Stimulated activated CD4-positive, alpha-beta T cell treated with anti-CD3 and anti-CD28 coated beads, Interleukin-12 subunit alpha, Interleukin-12 subunit beta, amount 100 ng/mL, for 48 hours (primary cell): ENCODE measurements at regions not wholly inside any gene's neighbourhood (a gene's known extent, or its start where the extent isn't known, plus 50 kb on each side); places are given as distances from the start of the nearest gene placed in this dataset.
"Not testable (repeated sequence)": the region's sequence is repeated elsewhere in the genome, so short reads cannot be mapped to it uniquely, and the experiment has no call there.

Experiments used
- DNase-seq, 3 donors: peaks; one replicate each; pipeline ENCODE4 v3.0.0-alpha.2; 2020; ENCODE audit warnings: low read depth in 2 of 3, low spot score in 1 of 3

DNA sequence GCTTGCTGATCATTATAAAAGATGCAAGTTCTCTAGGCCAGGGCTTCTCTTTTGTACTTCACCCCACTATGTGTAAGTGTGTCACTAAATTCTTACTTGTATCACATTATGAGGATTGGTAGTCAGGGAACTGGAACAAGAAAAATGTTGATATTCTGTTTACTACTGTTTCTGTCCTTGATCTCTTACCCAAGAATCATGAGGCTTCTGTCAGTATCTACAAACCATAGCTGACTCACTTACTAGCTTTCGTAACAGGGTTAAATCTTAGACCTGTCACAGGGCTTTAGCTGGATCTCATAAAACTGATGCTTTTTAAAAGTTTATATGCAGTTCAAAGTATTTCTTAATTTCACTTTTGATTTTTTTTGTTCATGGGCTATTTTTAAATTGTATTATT, 681.2 kb downstream of the PLPP3 start:
- no peak for DNase-seq

DNA sequence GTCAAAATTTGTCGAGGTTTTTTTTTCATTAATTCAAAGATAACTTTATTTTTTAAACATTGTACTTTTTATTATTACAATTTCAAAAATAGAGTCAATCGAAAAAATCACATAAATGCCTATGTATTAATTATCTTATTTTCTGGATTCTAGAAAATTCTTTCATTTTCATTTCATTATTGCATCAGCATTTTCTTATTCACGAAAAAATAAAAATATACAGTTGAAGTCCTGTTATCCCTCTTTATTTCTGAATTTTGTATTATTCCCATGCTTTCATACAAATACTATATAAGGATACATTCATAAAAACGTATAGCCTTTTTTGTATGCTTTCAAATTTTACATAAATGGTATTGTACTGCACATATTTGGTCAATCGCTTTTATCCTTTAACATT, 681.0 kb upstream of the USP24 start:
- DNase-seq: no peak

DNA sequence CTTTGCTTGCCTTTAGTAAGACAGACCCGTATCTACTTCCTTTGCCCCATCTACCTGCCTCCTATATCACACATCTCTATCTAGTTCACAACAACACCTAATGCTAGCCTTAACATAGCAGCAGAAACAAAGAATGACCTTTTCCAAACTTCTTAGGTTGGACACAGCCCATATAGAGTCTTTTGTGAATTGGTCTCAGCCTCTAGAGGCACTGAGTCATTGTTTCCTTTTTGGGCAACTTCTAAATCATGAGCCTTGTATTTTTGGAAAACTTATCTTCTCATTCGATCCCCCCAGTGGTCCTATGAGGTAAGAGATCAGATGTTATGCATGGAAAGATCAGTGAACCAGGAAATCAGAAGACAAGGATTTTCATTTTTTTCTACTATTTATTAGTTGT, 679.4 kb upstream of the USP24 start:
- DNase-seq: no peak

DNA sequence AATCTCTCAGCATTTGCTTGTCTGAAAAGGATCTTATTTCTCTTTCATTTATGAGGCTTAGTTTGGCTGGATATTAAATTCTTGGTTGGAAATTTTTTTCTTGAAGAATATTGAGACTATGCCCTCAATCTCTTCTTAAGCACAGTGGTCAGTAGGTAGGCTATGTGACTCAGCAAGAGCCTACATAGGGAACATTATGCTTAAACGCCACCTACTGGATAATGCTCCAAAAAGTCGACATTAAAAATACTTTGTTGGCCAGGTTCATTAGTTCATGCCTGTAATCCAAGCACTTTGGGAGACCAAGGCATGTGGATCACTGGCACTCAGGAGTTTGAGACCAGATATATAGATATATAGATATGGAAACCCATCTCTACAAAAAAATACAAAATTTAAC, 678.0 kb upstream of the USP24 start:
- no peak for DNase-seq

DNA sequence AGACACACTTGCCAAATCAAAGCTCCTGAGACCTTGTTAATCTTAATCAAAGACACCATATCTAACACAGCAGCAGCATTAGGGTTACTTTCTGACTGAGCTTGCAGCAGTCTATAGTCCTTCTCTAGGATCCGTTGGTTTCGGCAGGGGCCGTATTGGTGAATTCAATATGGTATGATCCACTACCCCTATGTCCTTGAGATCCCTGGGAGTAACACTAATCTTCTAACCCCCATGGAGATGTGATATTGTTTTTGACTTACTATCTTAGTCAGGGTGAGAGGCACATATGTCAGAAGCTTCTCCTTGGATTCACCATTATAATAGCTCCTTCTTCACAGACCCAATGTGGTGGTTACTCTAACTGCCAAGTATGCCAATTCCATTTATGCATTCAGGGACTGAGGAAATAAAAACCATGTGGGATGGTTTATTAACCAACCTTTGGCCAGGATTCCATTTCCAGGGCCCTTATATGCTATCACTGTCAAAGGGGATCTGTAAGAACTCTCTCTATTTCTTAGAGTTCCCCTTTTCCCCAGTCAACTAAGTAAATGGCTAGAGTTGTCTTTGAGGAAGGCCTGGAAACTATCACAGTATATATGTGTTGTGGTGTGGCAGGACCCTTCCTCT, 673.6 kb upstream of the USP24 start:
- DNase-seq: no peak

DNA sequence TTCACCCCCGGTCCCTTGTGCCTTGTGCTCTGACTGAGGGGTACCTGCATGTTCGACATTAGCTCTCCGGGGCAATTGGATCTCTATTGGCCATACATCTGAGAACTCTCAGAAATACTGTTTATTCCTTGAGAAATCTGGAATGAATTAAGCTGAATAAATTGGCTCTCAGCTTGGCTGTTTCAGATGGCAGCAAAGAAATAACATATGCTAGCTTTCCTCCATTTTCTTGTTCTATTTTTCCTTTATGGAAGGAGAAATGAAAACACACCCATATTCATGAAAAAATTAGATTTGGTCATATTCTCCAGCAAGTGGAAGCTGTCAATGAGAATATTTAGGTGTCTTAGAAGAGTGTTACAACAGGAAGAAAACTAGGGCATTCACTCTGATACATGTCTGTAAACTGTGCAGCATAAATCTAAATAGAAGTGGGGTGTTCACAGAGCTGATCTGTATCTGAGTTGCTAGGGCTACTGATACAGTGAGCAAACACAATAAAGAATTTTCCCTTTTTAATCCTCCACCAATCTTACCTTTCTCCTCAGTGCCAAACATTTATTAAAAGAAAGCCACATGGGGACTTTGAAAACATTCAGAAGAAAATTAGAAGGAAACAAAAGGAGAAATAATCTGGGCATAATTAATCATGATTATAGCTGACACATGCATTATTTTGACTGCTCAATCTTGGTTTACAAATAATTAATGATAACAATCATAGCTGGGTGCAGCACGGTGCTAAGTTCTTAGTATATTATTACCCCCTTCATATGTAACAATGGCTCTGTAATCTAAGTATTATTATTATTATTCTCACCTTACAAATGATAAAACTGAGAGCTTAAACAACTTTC, 671.9 kb upstream of the USP24 start:
- no peak for DNase-seq

DNA sequence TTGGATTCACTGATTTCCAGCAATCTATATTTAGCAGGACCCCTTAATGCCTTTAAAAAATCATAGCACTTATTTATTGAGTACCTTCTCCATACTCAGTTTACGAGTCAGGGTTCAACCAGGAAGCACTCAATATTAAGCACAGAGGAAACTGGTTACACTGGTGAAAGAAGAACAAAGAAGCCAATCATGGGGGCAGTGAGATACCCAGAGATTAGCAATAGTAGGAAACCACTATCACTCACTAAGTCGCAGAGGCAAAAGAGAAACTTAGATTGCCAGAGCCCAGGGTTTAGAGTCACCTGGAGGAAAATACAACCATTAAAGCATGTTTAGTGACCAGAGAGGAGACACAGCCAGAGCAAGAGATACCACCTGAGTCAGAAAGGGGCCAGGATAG, 670.5 kb upstream of the USP24 start:
- no peak for DNase-seq

DNA sequence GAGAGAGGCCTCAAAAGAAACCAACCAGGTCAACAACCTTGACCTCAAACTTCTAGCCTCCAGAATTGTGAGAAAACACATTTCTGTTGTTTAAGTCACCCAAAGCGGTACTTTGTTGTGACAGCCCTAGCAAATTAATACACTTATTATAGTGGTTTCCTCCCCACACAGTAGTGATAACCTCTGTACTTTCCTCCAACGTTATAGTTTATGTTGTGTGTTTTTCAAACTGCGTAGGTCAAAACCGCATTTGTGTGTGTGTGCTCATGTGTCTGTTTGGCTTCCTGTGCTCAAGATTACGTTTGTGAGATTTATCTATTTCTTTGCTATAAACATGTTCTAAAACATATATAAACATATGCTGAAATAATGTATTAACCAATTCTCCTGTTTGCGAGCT, 667.8 kb upstream of the USP24 start:
- DNase-seq: no peak

DNA sequence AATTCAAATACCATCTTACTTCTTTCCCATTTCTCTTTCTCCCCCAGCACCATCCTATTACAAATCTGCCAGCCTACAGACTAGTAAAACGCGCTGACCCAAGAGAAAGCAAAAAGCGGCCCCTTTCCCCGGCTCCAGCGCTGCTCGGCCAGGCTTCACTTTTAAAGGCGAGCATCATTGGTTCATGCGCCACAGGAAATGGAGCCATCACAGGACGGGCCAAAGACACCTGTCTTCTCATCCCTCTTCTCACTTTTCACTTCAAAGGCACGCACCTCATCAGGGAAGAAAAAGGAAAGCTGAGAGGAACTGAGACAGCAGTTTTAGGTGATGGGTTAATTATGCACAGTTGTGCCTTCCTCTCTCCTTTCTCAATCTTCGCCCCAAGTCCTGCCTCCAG, 664.2 kb upstream of the USP24 start:
- no peak for DNase-seq

DNA sequence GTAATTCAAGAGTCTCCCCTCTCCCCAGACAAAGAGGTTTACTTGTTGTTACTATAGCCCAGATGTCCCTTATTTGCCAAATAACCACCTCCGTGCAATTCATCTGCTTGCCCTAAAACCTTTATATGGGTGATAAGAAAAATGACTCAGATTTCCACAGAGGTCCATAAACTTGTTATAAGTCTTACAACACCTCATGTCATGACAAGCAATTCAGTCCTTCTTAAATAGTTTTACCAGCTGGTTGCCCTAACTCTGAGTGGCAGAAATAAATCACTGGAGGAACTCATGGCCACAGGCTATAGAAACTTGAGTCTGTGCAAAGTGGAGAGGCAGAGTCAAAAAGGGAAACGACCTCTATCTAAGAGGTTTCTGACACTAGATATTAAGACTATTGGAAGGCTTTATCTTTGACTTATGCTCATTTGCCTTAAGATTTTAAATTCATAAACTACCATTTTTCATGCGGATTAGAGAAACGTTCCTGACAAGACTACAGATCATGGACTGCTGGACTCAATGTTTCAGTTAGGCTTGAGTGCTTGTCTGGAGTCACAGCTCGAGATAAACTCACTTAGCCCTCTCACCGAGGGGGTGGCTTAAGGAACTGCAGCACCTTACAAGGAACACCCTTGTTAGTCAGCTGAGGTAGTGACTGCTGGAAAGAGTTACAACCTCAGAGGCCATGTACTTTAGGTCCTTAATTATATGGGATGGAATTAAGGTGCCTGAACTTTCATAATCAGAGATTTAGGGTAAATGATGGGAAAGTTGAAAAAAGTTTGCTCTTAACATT, 662.5 kb upstream of the USP24 start:
- DNase-seq: no peak

DNA sequence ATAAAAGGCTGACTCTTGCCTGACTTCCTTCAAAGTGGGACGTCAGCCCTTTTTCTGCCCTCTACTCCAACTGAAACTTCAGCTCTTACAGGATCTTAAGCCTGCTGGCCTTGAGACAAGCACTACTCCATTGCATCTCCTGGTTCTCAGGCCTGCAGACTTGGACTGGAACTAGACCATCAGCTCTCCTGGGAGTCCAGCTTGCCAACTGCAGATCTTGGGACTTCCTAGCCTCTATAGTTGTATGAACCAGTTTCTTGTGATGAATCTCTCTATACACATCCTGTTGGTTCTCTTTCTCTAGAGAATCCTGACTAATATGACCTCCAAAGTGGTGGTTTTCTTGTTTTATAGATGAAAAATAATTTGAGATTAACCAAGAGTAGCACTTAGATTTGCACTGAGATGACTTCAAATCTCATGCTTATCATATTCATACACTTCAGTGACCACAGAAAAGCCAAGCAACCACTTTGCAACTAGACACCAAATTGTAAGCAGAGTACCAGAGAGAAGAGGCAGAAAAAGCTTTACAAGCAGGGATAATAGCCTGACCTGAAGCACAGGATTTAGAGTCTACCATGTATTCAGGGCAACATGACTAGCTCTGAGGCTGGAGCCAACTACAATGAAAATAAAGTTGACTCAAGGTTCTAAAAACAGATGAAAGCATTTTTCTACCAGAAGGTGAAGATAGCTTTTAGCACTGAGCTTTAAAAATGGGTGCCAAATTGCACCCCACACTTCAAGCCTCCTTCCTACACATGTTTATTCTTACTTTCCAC, 661.3 kb upstream of the USP24 start:
- DNase-seq: no peak

DNA sequence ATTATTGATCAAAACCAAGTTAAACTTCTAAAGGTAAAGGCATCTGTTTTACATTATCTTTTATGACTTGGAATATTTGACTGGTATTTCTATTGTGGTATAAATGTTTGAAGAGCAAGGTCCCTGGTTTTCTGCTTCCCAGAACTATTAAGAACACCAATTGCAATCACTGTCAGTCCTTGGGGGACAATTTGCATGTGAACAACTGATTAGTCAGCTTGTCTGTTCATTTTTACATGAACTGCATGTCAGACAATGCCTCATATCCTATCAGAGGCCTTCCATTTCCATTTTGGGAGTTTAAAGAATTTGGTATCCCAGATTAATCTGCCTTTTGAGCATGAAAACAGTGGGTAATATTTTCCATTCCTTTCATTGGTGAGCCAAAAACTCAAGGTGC, 654.9 kb upstream of the USP24 start:
- DNase-seq: no peak

DNA sequence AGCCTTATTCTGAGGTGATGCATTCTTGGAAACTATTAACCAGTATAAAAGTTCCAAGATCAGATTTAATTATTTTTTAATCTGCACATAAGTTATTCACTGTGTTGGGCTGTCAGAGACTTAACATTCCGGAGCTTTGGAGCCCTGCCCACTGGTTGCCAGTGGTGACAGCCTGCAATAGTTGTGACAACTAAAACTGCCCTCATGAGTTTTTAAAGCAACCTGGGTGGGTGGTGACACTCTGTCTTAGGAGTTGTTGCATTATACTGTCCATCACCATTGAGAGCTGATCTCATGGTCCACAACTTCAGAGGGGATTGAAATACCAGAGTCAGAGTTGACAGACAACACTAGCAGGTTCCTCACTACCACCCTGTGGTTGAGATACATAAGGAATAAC, 653.9 kb upstream of the USP24 start:
- DNase-seq: no peak

DNA sequence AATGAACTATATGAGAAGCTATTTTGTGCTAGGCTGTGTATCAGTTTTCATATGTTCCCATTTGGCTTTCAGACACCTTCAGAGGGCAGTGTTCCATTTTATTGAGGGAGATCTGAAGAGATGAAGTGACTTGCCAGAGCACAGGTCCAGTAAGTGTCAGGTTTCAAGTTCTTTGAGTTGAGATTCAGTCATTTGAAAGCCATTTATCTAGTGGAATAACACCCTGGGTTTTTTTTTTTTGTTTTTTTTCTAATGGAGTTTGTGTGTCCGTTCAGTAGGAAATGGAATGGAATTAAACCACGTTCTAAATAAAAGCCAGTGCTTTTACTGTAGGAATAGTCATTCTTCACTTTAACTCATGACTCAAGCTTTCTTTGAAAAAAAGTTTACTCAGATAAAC, 652.9 kb upstream of the USP24 start:
- no peak for DNase-seq

DNA sequence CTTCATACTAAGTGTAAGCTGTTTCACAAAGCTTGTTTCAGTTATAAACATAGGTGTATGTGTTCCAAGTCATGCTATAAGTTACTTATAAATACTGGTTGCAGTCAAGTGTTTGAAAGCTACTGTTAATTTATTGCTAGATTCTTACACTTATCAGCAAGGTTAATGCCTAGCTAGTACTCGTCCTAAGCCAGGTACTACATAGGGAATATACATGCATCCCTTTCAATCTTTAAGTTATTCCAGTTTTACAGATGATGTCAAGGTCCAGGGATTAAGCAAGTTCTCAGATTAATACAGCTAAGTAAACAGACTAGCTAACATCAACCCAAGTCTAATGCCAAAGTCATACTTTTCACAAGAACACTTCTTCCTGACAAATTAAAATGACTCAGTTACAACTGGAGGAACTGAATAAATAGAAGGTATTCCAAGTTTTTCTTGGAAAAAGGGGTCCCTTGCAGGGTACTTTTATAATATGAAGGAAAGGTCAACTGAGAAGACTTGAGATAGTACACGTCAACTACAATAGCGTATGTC, 652.2 kb upstream of the USP24 start:
- DNase-seq: no peak

DNA sequence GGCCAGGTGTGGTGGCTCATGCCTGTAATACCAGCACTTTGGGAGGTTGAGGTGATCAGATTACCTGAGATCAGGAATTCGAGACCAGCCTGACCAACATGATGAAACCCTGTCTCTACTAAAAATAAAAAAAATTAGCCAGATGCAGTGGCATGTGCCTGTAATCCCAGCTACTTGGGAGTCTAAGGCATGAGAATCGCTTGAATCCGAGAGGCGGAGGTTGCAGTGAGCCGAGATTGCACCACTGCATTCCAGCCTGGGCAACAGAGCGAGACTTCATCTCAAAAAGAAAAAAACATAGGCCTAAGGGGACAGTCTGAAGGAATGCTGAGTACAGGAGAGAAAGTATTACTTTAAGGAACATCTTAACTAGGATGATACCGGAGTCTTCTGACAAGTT, 650.6 kb upstream of the USP24 start:
- DNase-seq: not testable (repeated sequence)

DNA sequence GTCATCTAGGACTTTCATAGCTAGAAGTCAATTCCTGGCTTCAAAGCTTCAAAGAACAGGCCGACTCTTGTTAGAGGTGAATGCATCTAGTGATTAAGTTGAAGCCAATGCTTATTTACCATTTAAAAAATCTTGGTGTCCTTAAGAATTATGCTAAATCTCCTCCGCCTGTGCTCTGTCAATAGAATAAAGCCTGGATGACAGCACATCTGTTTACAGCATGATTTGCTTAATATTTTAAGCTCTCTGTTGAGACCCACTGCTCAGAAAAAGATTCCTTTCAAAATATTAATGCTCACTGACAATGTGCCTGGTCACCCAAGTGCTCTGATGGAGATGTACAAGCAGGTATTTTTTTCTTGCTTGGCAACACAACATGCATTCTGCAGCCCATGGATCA, 649.1 kb upstream of the USP24 start:
- no peak for DNase-seq

DNA sequence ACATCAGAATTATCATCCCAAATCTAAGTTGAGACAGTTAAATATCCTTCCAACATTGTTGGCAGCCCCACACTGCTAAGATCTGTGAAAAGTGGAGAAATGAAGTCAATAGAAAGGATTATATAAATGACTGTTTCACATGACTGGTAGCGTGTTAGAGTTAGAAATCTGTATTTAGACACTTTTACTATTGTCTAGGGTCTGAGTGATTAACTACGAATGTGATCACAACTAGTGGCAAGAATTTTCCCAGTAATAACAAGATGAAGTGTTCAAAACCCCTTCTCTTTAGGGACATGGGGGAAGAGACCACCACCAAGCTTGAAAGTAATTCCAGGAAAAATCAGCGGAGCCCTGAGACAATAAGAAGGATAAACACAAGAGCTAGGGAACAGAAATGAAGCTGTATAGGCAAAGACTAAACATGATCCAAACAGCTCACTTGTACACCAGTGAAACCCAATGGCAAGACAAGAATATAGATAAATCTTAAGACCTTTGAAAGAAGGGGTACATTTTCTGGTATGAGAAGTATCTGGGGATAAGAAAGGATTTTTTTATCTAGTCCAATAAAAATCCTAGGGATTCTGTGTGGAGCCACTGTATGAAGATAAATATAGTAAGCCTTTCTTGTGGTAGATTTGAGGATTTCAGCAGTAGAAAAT, 646.6 kb upstream of the USP24 start:
- DNase-seq: no peak

DNA sequence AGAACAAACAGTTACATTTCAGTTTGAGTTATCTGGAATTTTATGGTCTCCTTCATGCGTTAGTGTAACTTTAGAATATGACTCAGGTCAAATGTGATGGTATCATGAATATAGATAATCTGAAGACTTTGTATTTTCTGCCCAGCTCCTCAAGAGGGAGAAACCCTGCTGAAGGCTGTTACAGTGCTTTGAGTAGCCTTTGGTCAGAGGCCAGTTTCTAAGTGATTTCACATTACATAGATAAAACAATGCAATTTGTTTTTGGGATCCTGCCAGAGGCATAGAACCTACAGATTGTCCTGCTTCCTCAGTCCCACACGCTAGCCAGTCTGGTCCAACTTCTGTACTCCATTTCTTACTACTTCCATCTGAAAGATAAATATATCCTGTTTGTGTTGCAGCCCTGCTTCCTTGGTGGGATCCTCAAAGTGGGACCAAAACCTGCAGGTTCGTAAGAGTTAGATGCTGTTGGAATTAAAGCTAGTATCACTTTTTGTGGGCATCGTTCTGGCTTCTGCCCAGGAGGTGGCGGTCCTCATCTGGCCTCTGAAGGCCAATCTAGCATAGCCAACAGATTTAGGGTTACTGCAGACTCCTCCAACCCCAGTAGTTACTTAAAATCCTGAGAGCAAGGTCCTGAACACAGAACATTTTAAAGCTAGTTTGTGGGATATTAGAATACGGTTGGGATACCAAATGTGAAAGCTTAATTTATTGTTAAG, 645.8 kb upstream of the USP24 start:
- no peak for DNase-seq

DNA sequence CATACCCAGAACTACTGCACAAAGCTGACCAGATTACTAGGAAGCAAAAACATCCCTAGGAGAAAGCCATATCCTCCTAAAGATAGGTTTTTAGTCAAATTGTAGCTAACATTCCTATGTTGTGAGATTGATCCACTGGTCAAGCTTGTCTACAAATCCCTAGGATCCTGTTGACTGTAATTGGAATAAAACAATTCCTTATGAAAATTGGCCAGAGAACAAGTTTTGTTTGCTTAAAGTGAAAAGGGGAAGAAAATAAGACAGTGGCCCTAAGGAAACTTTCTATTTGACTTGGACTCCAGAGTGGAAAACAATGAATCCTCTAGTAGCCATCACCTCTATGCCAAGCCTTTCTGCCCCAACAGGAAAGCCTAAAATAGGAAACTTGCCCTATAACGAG, 645.2 kb upstream of the USP24 start:
- DNase-seq: no peak
